Naive thymus-derived CD4-positive, alpha-beta T cell (primary cell): ENCODE measurements at regions not wholly inside any gene's neighbourhood (a gene's known extent, or its start where the extent isn't known, plus 50 kb on each side); places are given as distances from the start of the nearest gene placed in this dataset.
"Not testable (repeated sequence)": the region's sequence is repeated elsewhere in the genome, so short reads cannot be mapped to it uniquely, and the experiment has no call there.

Experiments used
- ATAC-seq: fragments of 150-1000 bp; cut with Tn5 transposase; 2 replicates; pipeline ENCODE4 v1.10.0; 2021; ENCODE audit warnings: mild to moderate bottlenecking, moderate library complexity
- CTCF ChIA-PET: fragments of 350-600 bp; sonication (Branson Sonifier 250); formaldehyde crosslinking; loops from one replicate; lab custom pipeline; 2021; ENCODE audit warnings: antibody characterized with exemption; lab: Charles Lee
- POLR2A ChIA-PET: fragments of 350-600 bp; sonication (Branson Sonifier 250); formaldehyde crosslinking; loops from one replicate; lab custom pipeline; 2021; ENCODE audit warnings: antibody characterized with exemption, inconsistent platforms; lab: Charles Lee
- DNase-seq, 9 donors: peaks; one replicate each; pipeline versions ENCODE4 v3.0.0 to v3.0.0-alpha.2; 2020 to 2022; ENCODE audit warnings: mixed read lengths in 1 of 9
- H3K27ac ChIP-seq: one replicate; pipeline ENCODE4 v1.7.0; 2013; ENCODE audit warnings: mild to moderate bottlenecking, low read depth, low read length, moderate library complexity
- H3K27me3 ChIP-seq, 2 donors: one replicate each; pipeline ENCODE4 v1.7.0; 2013; ENCODE audit warnings: low read length in 2 of 2, mild to moderate bottlenecking in 2 of 2, moderate library complexity in 2 of 2; ENCODE audit not compliant: control insufficient read depth in 2 of 2, insufficient read depth in 2 of 2
- H3K36me3 ChIP-seq, 3 experiments: 1 replicate in 2 of 3; 2 replicates in 1 of 3; pipeline ENCODE4 v1.7.0; 2013; ENCODE audit warnings: low read length in 3 of 3, mild to moderate bottlenecking in 3 of 3, moderate library complexity in 1 of 3; ENCODE audit not compliant: insufficient read depth in 3 of 3, control insufficient read depth in 2 of 3
- H3K4me1 ChIP-seq, 2 donors: one replicate each; pipeline ENCODE4 v1.7.0; 2013; ENCODE audit warnings: low read length in 2 of 2, mild to moderate bottlenecking in 2 of 2, moderate library complexity in 1 of 2; ENCODE audit not compliant: control insufficient read depth in 2 of 2, insufficient read depth in 2 of 2
- H3K4me3 ChIP-seq: 2 replicates; pipeline ENCODE4 v1.7.0; 2013; ENCODE audit warnings: mild to moderate bottlenecking, low read length
- H3K9me3 ChIP-seq, 3 experiments: 1 replicate in 2 of 3; 2 replicates in 1 of 3; pipeline ENCODE4 v1.7.0; 2013; ENCODE audit warnings: low read length in 3 of 3; ENCODE audit not compliant: control insufficient read depth in 2 of 3
- H3K27ac Mint-ChIP-seq, 9 donors: one replicate each; pipeline ENCODE4 v1.8.0; 2020 to 2022; ENCODE audit warnings: mixed read lengths in 9 of 9, mild to moderate bottlenecking in 8 of 9, moderate library complexity in 5 of 9, inconsistent platforms in 2 of 9
- H3K27me3 Mint-ChIP-seq, 5 donors: one replicate each; pipeline ENCODE4 v1.8.0; 2021 to 2022; ENCODE audit warnings: mixed read lengths in 5 of 5, mild to moderate bottlenecking in 1 of 5
- H3K36me3 Mint-ChIP-seq, 5 donors: one replicate each; pipeline ENCODE4 v1.8.0; 2020 to 2022; ENCODE audit warnings: mixed read lengths in 5 of 5, mild to moderate bottlenecking in 3 of 5, inconsistent platforms in 1 of 5
- H3K4me1 Mint-ChIP-seq, 7 donors: one replicate each; pipeline ENCODE4 v1.8.0; 2020 to 2022; ENCODE audit warnings: mixed read lengths in 7 of 7, mild to moderate bottlenecking in 3 of 7, inconsistent platforms in 1 of 7
- H3K4me3 Mint-ChIP-seq, 10 donors: one replicate each; pipeline ENCODE4 v1.8.0; 2020 to 2022; ENCODE audit warnings: mild to moderate bottlenecking in 10 of 10, mixed read lengths in 10 of 10, moderate library complexity in 6 of 10, inconsistent platforms in 2 of 10
- H3K9me3 Mint-ChIP-seq, 11 donors: one replicate each; pipeline ENCODE4 v1.8.0; 2020 to 2022; ENCODE audit warnings: mixed read lengths in 11 of 11, mild to moderate bottlenecking in 4 of 11, inconsistent platforms in 1 of 11, moderate library complexity in 1 of 11
- intact Hi-C, 2 donors: fragments of 100-400 bp; cut with micrococcal nuclease; formaldehyde crosslinking; loops; one replicate each; pipeline ENCODE4 v1.15.1; 2023

- CTCF ChIA-PET, result no interaction called here
- no peaks in the 10 kb centered on the region for H3K36me3 ChIP-seq
- Mint-ChIP-seq H3K9me3 (peaks cover 0 to 1% (median 0%) of the 10 kb centered on the region in 11 donors), H3K4me3 (no peak overlapping the region), H3K27ac (no peak overlapping the region), H3K27me3 (peaks cover 9 to 23% (median 20%) of the 10 kb centered on the region in 5 donors), H3K4me1 (no peaks in the 10 kb centered on the region), H3K36me3 (no peaks in the 10 kb centered on the region)
- no peak overlapping the region for H3K27ac ChIP-seq
- ATAC-seq (no peak), DNase-seq (no peak)
- H3K4me3 ChIP-seq, result no peak overlapping the region
- no peaks in the 10 kb centered on the region for H3K27me3 ChIP-seq
- POLR2A ChIA-PET, result no interaction called here
- no peaks in the 10 kb centered on the region for H3K4me1 ChIP-seq
- no peaks in the 10 kb centered on the region for H3K9me3 ChIP-seq
- intact Hi-C loops, result no loop called here
Measured at GRCh38 chr7:112985377-112985987, 101.1 kb downstream of the GPR85 start.

DNA sequence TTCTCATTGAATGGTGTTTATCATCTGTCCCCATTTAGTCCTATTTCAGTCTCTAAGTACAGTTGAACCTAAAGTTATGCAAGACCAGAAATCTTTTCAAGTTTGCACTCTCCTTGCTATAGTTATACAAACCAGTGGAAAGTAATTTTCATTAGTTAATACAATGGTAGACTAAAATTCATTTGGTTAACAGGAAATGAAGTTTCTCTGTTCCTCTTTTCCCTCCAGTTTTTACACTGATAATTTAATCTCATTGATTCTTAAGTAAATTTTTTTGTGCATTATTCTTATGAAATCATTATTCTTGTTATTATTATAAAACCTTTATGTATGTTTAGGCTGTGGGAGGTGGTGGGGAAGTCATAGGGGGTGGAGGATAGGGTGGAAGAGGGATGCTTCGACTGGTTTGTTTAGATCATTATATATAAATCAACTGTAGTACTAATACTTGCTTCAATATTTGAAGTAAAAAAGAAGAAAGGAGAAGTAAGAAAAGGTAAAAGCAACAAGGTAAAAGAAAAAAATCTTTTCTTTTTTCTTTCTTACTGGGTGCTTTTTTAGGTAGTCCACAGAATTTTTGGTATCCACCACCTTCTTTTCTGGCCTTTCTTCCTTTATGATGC is 104.1 kb downstream of the GPR85 start:
- H3K4me3 Mint-ChIP-seq, result no peak overlapping the region
- H3K27me3 ChIP-seq, result no peaks in the 10 kb centered on the region
- no peaks in the 10 kb centered on the region for H3K4me1 Mint-ChIP-seq
- ATAC-seq (no peak), DNase-seq (no peak)
- no peaks in the 10 kb centered on the region for H3K9me3 ChIP-seq
- no peaks in the 10 kb centered on the region for H3K36me3 Mint-ChIP-seq
- H3K27ac ChIP-seq, result no peak overlapping the region
- ChIA-PET CTCF (no interaction called here), POLR2A (no interaction called here)
- no peak overlapping the region for H3K27ac Mint-ChIP-seq
- H3K36me3 ChIP-seq, result no peaks in the 10 kb centered on the region
- H3K27me3 Mint-ChIP-seq, result peaks cover 2 to 11% (median 4%) of the 10 kb centered on the region in 5 donors
- H3K4me3 ChIP-seq, result no peak overlapping the region
- H3K9me3 Mint-ChIP-seq, result peaks cover 0 to 1% (median 0%) of the 10 kb centered on the region in 11 donors
- intact Hi-C loops, result no loop called here
- H3K4me1 ChIP-seq, result no peaks in the 10 kb centered on the region

DNA sequence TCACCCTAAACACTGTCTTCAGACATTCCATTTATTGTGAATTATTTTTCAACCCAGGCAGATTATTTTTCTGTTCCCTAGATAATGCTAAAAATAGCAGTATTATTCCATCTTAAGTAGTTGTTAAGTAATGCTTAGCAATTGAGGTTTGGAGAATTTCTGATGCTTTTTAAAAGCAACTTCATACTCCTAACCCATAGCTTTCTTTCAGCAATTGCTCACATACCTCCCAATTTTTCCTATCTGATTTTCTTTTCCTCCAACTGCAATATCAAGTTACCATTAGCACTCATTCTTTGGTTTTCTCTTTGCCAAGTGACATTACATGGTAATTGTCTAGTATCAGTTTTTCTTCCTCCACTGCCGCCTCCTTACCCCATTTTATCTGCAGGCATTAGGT is 104.7 kb downstream of the GPR85 start:
- H3K9me3 Mint-ChIP-seq, result no peaks in the 10 kb centered on the region
- Histone ChIP-seq H3K4me1 (no peaks in the 10 kb centered on the region), H3K9me3 (no peaks in the 10 kb centered on the region), H3K27me3 (no peaks in the 10 kb centered on the region), H3K27ac (no peak overlapping the region), H3K4me3 (no peak overlapping the region), H3K36me3 (no peaks in the 10 kb centered on the region)
- H3K27me3 Mint-ChIP-seq, result peaks cover 0 to 6% (median 0%) of the 10 kb centered on the region in 5 donors
- H3K27ac Mint-ChIP-seq, result no peak overlapping the region
- ChIA-PET CTCF (no interaction called here), POLR2A (no interaction called here)
- DNase-seq (no peak), ATAC-seq (no peak)
- intact Hi-C loops, result no loop called here
- no peaks in the 10 kb centered on the region for H3K36me3 Mint-ChIP-seq
- H3K4me3 Mint-ChIP-seq, result no peak overlapping the region
- no peaks in the 10 kb centered on the region for H3K4me1 Mint-ChIP-seq

- H3K4me3 ChIP-seq, POLR2A ChIA-PET, H3K36me3 ChIP-seq, H3K9me3 Mint-ChIP-seq, CTCF ChIA-PET, DNase-seq, H3K27me3 ChIP-seq, H3K27ac ChIP-seq, H3K4me1 Mint-ChIP-seq, H3K9me3 ChIP-seq, H3K4me3 Mint-ChIP-seq, ATAC-seq, intact Hi-C loops, H3K4me1 ChIP-seq, H3K36me3 Mint-ChIP-seq, H3K27ac Mint-ChIP-seq: not testable (repeated sequence)
- peaks cover 0 to 12% (median 5%) of the 10 kb centered on the region in 5 donors for H3K27me3 Mint-ChIP-seq
Measured at GRCh38 chr7:112979055-112979454, 107.6 kb downstream of the GPR85 start.

GRCh38 chr7:112977244-112977955 is 109.2 kb downstream of the GPR85 start:
- H3K27me3 Mint-ChIP-seq, result peaks cover 2 to 16% (median 13%) of the 10 kb centered on the region in 5 donors
- H3K4me3 ChIP-seq, H3K27ac ChIP-seq, ATAC-seq, H3K9me3 ChIP-seq, CTCF ChIA-PET, H3K9me3 Mint-ChIP-seq, H3K4me3 Mint-ChIP-seq, H3K27me3 ChIP-seq, H3K36me3 Mint-ChIP-seq, POLR2A ChIA-PET, H3K36me3 ChIP-seq, H3K4me1 ChIP-seq, H3K4me1 Mint-ChIP-seq, H3K27ac Mint-ChIP-seq, intact Hi-C loops, DNase-seq: not testable (repeated sequence)

DNA sequence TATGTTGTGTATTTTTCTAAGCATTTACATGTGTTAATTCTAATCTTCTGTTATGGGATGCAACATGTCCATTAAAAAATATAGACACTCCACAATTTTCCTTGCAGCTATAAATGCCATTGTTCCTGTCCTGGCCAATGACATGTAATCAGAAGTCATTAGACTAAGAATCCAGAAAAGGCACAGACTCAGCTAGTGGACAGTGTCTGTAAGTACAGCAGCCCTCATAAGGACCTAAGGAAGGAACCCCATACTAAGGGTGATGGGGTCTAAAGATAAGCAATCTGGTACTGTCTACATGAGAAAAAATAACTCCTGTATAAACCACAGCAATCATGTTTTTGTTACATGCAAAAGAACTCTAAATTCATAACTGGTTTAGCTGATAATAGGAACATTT is 115.9 kb downstream of the GPR85 start:
- Histone ChIP-seq H3K27ac (no peak overlapping the region), H3K36me3 (no peaks in the 10 kb centered on the region), H3K4me1 (no peaks in the 10 kb centered on the region), H3K9me3 (no peaks in the 10 kb centered on the region), H3K4me3 (no peak overlapping the region), H3K27me3 (no peaks in the 10 kb centered on the region)
- Mint-ChIP-seq H3K27me3 (peaks cover 2 to 32% (median 29%) of the 10 kb centered on the region in 5 donors), H3K9me3 (peaks cover 0 to 5% (median 0%) of the 10 kb centered on the region in 11 donors), H3K36me3 (no peaks in the 10 kb centered on the region), H3K4me3 (no peak overlapping the region), H3K4me1 (no peaks in the 10 kb centered on the region), H3K27ac (no peak overlapping the region)
- intact Hi-C loops, result no loop called here
- DNase-seq (no peak), ATAC-seq (no peak)
- ChIA-PET POLR2A (no interaction called here), CTCF (no interaction called here)
